T-cell (primary cell): ENCODE measurements at regions not wholly inside any gene's neighbourhood (a gene's known extent, or its start where the extent isn't known, plus 50 kb on each side); places are given as distances from the start of the nearest gene placed in this dataset.

Experiments
- ATAC-seq, 4 experiments: fragments of 200-7000 bp in 3 of 4; fragments of 150-1000 bp in 1 of 4; cut with Tn5 transposase; replicated peaks in 1 of 4; 1 replicate in 3 of 4; 2 replicates in 1 of 4; pipeline ENCODE4 v1.10.0; 2021; ENCODE audit warnings: moderate library complexity in 3 of 4, mild to moderate bottlenecking in 2 of 4, moderate number of reproducible peaks in 1 of 4
- CTCF ChIA-PET, 2 donors: fragments of 300-600 bp; sonication (Branson Sonifier 250); formaldehyde crosslinking; loops; one replicate each; lab custom pipeline; 2022; ENCODE audit warnings: antibody characterized with exemption in 2 of 2; lab: Charles Lee
- POLR2A ChIA-PET, 2 donors: fragments of 300-600 bp; sonication (Branson Sonifier 250); formaldehyde crosslinking; loops; one replicate each; lab custom pipeline; 2022; ENCODE audit warnings: antibody characterized with exemption in 2 of 2; lab: Charles Lee
- DNase-seq, 35 experiments: peaks; one replicate each; pipeline versions ENCODE4 v3.0.0 to v3.0.0-alpha.2; 2013 to 2023
- H3K27ac ChIP-seq: one replicate; pipeline ENCODE4 v1.5.1; 2013; ENCODE audit warnings: low read length
- H3K27me3 ChIP-seq, 2 experiments: replicated peaks in 1 of 2; 1 replicate in 1 of 2; 2 replicates in 1 of 2; pipeline versions ENCODE4 v1.6.1 to v1.7.0; 2013; ENCODE audit warnings: low read length in 1 of 2, mixed read lengths in 1 of 2; ENCODE audit not compliant: control insufficient read depth in 2 of 2, insufficient read depth in 2 of 2; ENCODE audit errors: extremely low read depth in 1 of 2
- H3K36me3 ChIP-seq, 2 donors: 1 replicate in 1 of 2; 2 replicates in 1 of 2; pipeline versions ENCODE4 v1.6.1 to v1.7.0; 2013; ENCODE audit warnings: low read length in 1 of 2; ENCODE audit not compliant: control insufficient read depth in 2 of 2, insufficient read depth in 1 of 2; ENCODE audit errors: extremely low read depth in 1 of 2
- H3K4me1 ChIP-seq, 2 experiments: 1 replicate in 1 of 2; 2 replicates in 1 of 2; pipeline versions ENCODE4 v1.6.1 to v1.7.0; 2013; ENCODE audit warnings: low read length in 2 of 2, mixed read lengths in 1 of 2; ENCODE audit not compliant: insufficient read depth in 2 of 2, control insufficient read depth in 1 of 2; ENCODE audit errors: extremely low read depth in 1 of 2
- H3K4me3 ChIP-seq, 2 donors: 1 replicate in 1 of 2; 2 replicates in 1 of 2; pipeline versions ENCODE4 v1.5.1 to v1.7.0; 2013; ENCODE audit warnings: mild to moderate bottlenecking in 2 of 2, low read length in 1 of 2, moderate library complexity in 1 of 2; ENCODE audit not compliant: control insufficient read depth in 1 of 2; ENCODE audit errors: extremely low read depth in 1 of 2
- H3K9me3 ChIP-seq: 2 replicates; pipeline ENCODE4 v1.7.0; 2013
- H3K27ac Mint-ChIP-seq, 2 donors: one replicate each; pipeline ENCODE4 v1.8.0; 2020 to 2021; ENCODE audit warnings: mild to moderate bottlenecking in 2 of 2, mixed read lengths in 2 of 2
- H3K27me3 Mint-ChIP-seq, 2 donors: one replicate each; pipeline ENCODE4 v1.8.0; 2021 to 2022; ENCODE audit warnings: mixed read lengths in 2 of 2
- H3K36me3 Mint-ChIP-seq: one replicate; pipeline ENCODE4 v1.8.0; 2021; ENCODE audit warnings: mixed read lengths
- H3K4me1 Mint-ChIP-seq, 3 donors: one replicate each; pipeline ENCODE4 v1.8.0; 2020 to 2022; ENCODE audit warnings: mixed read lengths in 3 of 3, mild to moderate bottlenecking in 1 of 3
- H3K4me3 Mint-ChIP-seq, 3 donors: one replicate each; pipeline ENCODE4 v1.8.0; 2020 to 2022; ENCODE audit warnings: mild to moderate bottlenecking in 3 of 3, mixed read lengths in 3 of 3, moderate library complexity in 3 of 3
- H3K9me3 Mint-ChIP-seq, 3 donors: one replicate each; pipeline ENCODE4 v1.8.0; 2020 to 2022; ENCODE audit warnings: mixed read lengths in 3 of 3
- WGBS: methylation state at CpG from one replicate; pipeline ENCODE4 v1.1.5; 2013; ENCODE audit warnings: missing lambda C conversion rate; ENCODE audit not compliant: insufficient coverage; 5-methylcytosine and 5-hydroxymethylcytosine counted together

DNA sequence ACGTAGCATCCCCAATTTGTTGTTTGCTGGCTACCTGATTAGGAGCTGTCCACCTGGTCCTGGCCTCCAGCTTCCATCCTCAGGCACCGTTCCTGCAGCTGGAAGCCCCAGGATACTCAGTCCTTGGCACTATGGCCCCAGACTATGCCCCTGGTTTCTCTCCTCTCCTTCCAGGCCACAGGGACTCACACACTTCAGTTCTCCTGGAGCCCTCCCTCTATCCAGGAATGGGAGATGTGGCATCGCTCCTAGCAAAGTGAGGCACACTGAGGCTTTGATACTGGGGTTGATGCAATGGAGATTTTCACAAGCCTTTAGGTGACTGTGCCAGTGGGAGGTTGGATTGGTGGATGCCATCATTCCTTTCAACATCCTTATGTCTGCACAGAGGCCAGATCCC, 142.8 kb upstream of the B3GAT1 start:
- Mint-ChIP-seq H3K36me3 (no peaks in the 10 kb centered on the region), H3K4me3 (no peak overlapping the region), H3K4me1 (no peaks in the 10 kb centered on the region), H3K27ac (no peak overlapping the region), H3K9me3 (no peaks in the 10 kb centered on the region), H3K27me3 (peaks cover 8 to 20% of the 10 kb centered on the region in 2 donors)
- H3K27ac ChIP-seq = no peak overlapping the region
- no peaks in the 10 kb centered on the region for H3K9me3 ChIP-seq
- H3K27me3 ChIP-seq = peaks cover 0 to 7% of the 10 kb centered on the region in 2 experiments
- POLR2A ChIA-PET = no interaction called here
- H3K4me1 ChIP-seq = no peaks in the 10 kb centered on the region
- WGBS = 54% methylated on average over 2 of the region's 3 CpGs
- DNase-seq (no peak), ATAC-seq (no peak)
- H3K36me3 ChIP-seq = no peaks in the 10 kb centered on the region
- no peak overlapping the region for H3K4me3 ChIP-seq
- CTCF ChIA-PET = no interaction called here

DNA sequence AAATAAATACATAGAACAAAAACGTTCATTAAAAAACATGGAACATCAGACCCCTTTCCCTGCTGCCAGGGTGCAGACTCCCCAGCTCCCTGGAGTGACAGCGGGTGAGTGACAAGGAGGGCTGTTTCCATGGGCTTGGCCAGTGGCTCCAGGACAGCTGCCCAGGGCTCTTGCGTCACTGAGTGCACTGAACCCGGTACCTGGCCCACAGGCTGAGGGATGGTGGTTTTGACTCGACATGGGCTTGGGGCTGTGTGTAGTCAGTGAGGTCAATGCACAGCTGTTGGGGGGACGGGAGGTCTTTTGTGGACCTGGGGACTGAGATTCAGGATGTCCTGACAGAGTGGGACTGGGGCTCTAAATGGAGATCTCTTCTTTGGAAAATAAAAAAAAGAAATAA, 142.1 kb upstream of the B3GAT1 start:
- no peaks in the 10 kb centered on the region for H3K36me3 Mint-ChIP-seq
- ATAC-seq (no peak), DNase-seq (no peak)
- 95% methylated on average over 4 of the region's 6 CpGs for WGBS
- H3K27ac Mint-ChIP-seq = no peak overlapping the region
- CTCF ChIA-PET = no interaction called here
- no peaks in the 10 kb centered on the region for H3K4me1 Mint-ChIP-seq
- POLR2A ChIA-PET = no interaction called here
- H3K27me3 ChIP-seq = peaks cover 0 to 7% of the 10 kb centered on the region in 2 experiments
- no peaks in the 10 kb centered on the region for H3K9me3 Mint-ChIP-seq
- H3K4me3 Mint-ChIP-seq = no peak overlapping the region
- H3K9me3 ChIP-seq = no peaks in the 10 kb centered on the region
- no peak overlapping the region for H3K27ac ChIP-seq
- H3K36me3 ChIP-seq = no peaks in the 10 kb centered on the region
- H3K27me3 Mint-ChIP-seq = peaks cover 8 to 20% of the 10 kb centered on the region in 2 donors
- no peak overlapping the region for H3K4me3 ChIP-seq
- no peaks in the 10 kb centered on the region for H3K4me1 ChIP-seq

- H3K9me3 ChIP-seq = no peaks in the 10 kb centered on the region
- WGBS = no CpG with 5 or more reads among the region's 1 CpG
- Mint-ChIP-seq H3K9me3 (peaks cover 0 to 6% (median 0%) of the 10 kb centered on the region in 3 donors), H3K36me3 (no peaks in the 10 kb centered on the region), H3K27ac (no peak overlapping the region), H3K27me3 (peaks cover 10 to 15% of the 10 kb centered on the region in 2 donors), H3K4me1 (no peaks in the 10 kb centered on the region), H3K4me3 (no peak overlapping the region)
- no peak for ATAC-seq
- H3K36me3 ChIP-seq = no peaks in the 10 kb centered on the region
- no peaks in the 10 kb centered on the region for H3K4me1 ChIP-seq
- DNase-seq = no peak
- ChIA-PET CTCF (no interaction called here), POLR2A (interaction anchor here in 1 of 2 donors (0.7 kb wide), 1 partner anchor 82 kb away, joined by 4 read pairs; no protein-coding TSS in a partner anchor)
- no peak overlapping the region for H3K4me3 ChIP-seq
- peaks cover 0 to 7% of the 10 kb centered on the region in 2 experiments for H3K27me3 ChIP-seq
- H3K27ac ChIP-seq = no peak overlapping the region
Observed at GRCh38 chr11:134552749-134553148, 140.7 kb upstream of the B3GAT1 start.

GRCh38 chr11:134545521-134545920, 133.5 kb upstream of the B3GAT1 start:
- H3K9me3 Mint-ChIP-seq = peaks cover 0 to 6% (median 0%) of the 10 kb centered on the region in 3 donors
- H3K27me3 Mint-ChIP-seq = peaks cover 12 to 21% of the 10 kb centered on the region in 2 donors
- no peaks in the 10 kb centered on the region for H3K9me3 ChIP-seq
- no peaks in the 10 kb centered on the region for H3K4me1 ChIP-seq
- H3K36me3 Mint-ChIP-seq = no peaks in the 10 kb centered on the region
- 84% methylated on average over 3 of the region's 5 CpGs for WGBS
- H3K4me3 Mint-ChIP-seq = no peak overlapping the region
- H3K27ac Mint-ChIP-seq = no peak overlapping the region
- ChIA-PET POLR2A (no interaction called here), CTCF (no interaction called here)
- no peak overlapping the region for H3K4me3 ChIP-seq
- peaks cover 0 to 21% of the 10 kb centered on the region in 2 experiments for H3K27me3 ChIP-seq
- no peak for ATAC-seq
- H3K4me1 Mint-ChIP-seq = no peaks in the 10 kb centered on the region
- no peak overlapping the region for H3K27ac ChIP-seq
- no peaks in the 10 kb centered on the region for H3K36me3 ChIP-seq
- DNase-seq = no peak

GRCh38 chr11:134544095-134544815, 132.2 kb upstream of the B3GAT1 start:
- CTCF ChIA-PET = no interaction called here
- Mint-ChIP-seq H3K36me3 (no peaks in the 10 kb centered on the region), H3K27me3 (peaks cover 18 to 22% of the 10 kb centered on the region in 2 donors), H3K4me1 (no peaks in the 10 kb centered on the region), H3K27ac (no peak overlapping the region), H3K4me3 (no peak overlapping the region), H3K9me3 (peaks cover 0 to 6% (median 0%) of the 10 kb centered on the region in 3 donors)
- WGBS = 91% methylated on average over 8 of the region's 14 CpGs
- H3K4me3 ChIP-seq = no peak overlapping the region
- ATAC-seq (no peak), DNase-seq (no peak)
- H3K4me1 ChIP-seq = no peaks in the 10 kb centered on the region
- H3K27ac ChIP-seq = no peak overlapping the region
- no peaks in the 10 kb centered on the region for H3K9me3 ChIP-seq
- POLR2A ChIA-PET = no interaction called here
- peaks cover 0 to 22% of the 10 kb centered on the region in 2 experiments for H3K27me3 ChIP-seq
- H3K36me3 ChIP-seq = no peaks in the 10 kb centered on the region

DNA sequence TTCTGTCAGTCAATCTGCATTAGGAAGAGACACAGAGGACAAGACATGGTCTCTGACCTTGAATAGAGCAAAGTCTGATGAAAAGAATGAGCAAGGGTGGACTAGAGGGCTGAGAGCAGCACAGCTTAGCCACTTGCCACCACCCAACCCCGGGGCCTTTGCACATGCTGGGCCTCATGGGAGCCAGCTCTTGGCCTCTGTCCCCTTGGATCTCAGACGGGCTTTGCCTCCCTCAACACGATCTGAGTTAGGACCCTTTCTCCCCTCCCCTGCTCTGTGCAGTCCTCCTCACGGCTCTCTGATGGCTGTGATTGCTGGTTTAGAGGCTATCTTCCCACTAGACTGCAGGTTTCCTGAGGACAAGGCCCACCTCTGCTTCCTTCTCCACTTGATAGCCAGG, 131.6 kb upstream of the B3GAT1 start:
- WGBS = 67% methylated on average over 1 of the region's 4 CpGs
- CTCF ChIA-PET = no interaction called here
- peaks cover 21 to 26% of the 10 kb centered on the region in 2 donors for H3K27me3 Mint-ChIP-seq

More for the DNA sequence above, 131.6 kb upstream of the B3GAT1 start:
- Mint-ChIP-seq H3K36me3 (no peaks in the 10 kb centered on the region), H3K9me3 (peaks cover 0 to 3% (median 0%) of the 10 kb centered on the region in 3 donors), H3K27ac (peak overlapping the region in 1 of 2 donors; percentile 51), H3K4me3 (no peak overlapping the region), H3K4me1 (no peaks in the 10 kb centered on the region)
- ATAC-seq (no peak), DNase-seq (no peak)
- POLR2A ChIA-PET = no interaction called here
- Histone ChIP-seq H3K27me3 (peaks cover 0 to 28% of the 10 kb centered on the region in 2 experiments), H3K4me1 (no peaks in the 10 kb centered on the region), H3K4me3 (no peak overlapping the region), H3K27ac (no peak overlapping the region), H3K9me3 (no peaks in the 10 kb centered on the region), H3K36me3 (no peaks in the 10 kb centered on the region)
